ENCODE measurements at regions not wholly inside any gene's neighbourhood (a gene's known extent, or its start where the extent isn't known, plus 50 kb on each side); places are given as distances from the start of the nearest gene placed in this dataset.

DNA sequence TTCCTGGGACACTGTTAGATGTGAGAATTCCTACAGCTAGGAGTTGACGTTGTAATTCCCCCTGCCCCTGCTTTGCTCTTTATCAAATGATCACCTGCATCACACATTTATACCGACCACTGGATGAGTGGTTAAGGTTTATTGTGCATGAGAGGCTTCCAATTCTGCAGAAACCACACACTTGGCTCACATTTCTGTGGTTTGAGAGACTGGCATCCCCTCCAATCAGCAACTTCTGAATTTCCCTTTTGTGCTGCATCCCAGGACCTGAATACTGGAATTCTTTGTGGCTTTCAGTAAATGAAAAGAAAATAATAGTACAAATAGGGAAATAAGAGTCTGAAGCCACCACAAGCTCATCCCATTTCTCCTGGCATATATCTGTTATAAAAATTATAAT lies 628.7 kb upstream of the PIK3C3 start:
- TF ChIP-seq CTCF (IDR thresholded peaks at IDR 0.05; ENCODE audit: insufficient read depth, low read length, poor library complexity, severe bottlenecking) (no peak), EZH2phosphoT487 (conservative IDR thresholded peaks at IDR 0.05; ENCODE audit: low read length) (no peak)
- no peaks in the 10 kb centered on the region for H3K9me2 ChIP-seq (replicated peaks; ENCODE audit: insufficient read depth, low read length)

GRCh38 chr18:41324934-41325333 lies 630.1 kb upstream of the PIK3C3 start:
- Histone ChIP-seq H3K9ac (ENCODE audit: low read length) (no peak overlapping the region), H3K27ac (ENCODE audit: low read depth, low read length) (no peak overlapping the region), H3K27me3 (ENCODE audit: low read length) (no peaks in the 10 kb centered on the region), H3K79me2 (ENCODE audit: insufficient read depth, low read length) (no peaks in the 10 kb centered on the region), H3K36me3 (ENCODE audit: low read length) (no peaks in the 10 kb centered on the region), H3K9me2 (replicated peaks; ENCODE audit: insufficient read depth, low read length) (no peaks in the 10 kb centered on the region), H3K4me3 (ENCODE audit: insufficient read depth, low read length, poor library complexity, severe bottlenecking) (no peak overlapping the region), H3K4me2 (ENCODE audit: low read depth, low read length, poor library complexity, severe bottlenecking) (no peak overlapping the region), H4K20me1 (ENCODE audit: low read depth, low read length) (no peaks in the 10 kb centered on the region), H3F3A (ENCODE audit: insufficient read depth) (no peaks in the 10 kb centered on the region), H2AFZ (ENCODE audit: low read depth, low read length, severe bottlenecking) (no peak overlapping the region), H3K9me3 (ENCODE audit: insufficient read depth, low read length) (no peaks in the 10 kb centered on the region)
- TF ChIP-seq CTCF (IDR thresholded peaks at IDR 0.05; ENCODE audit: insufficient read depth, low read length, poor library complexity, severe bottlenecking) (no peak), EZH2phosphoT487 (conservative IDR thresholded peaks at IDR 0.05; ENCODE audit: low read length) (no peak)

More for the DNA sequence above, 628.7 kb upstream of the PIK3C3 start:
- H3K9ac ChIP-seq (ENCODE audit: low read length), result no peak overlapping the region
- H3K9me3 ChIP-seq (ENCODE audit: insufficient read depth, low read length), result no peaks in the 10 kb centered on the region
- H3K27ac ChIP-seq (ENCODE audit: low read depth, low read length), result no peak overlapping the region
- H3K4me2 ChIP-seq (ENCODE audit: low read depth, low read length, poor library complexity, severe bottlenecking), result no peak overlapping the region
- H3K4me3 ChIP-seq (ENCODE audit: insufficient read depth, low read length, poor library complexity, severe bottlenecking), result no peak overlapping the region
- no peaks in the 10 kb centered on the region for H4K20me1 ChIP-seq (ENCODE audit: low read depth, low read length)
- no peaks in the 10 kb centered on the region for H3K36me3 ChIP-seq (ENCODE audit: low read length)
- no peaks in the 10 kb centered on the region for H3K79me2 ChIP-seq (ENCODE audit: insufficient read depth, low read length)
- H3K27me3 ChIP-seq (ENCODE audit: low read length), result no peaks in the 10 kb centered on the region
- no peaks in the 10 kb centered on the region for H3F3A ChIP-seq (ENCODE audit: insufficient read depth)
- H2AFZ ChIP-seq (ENCODE audit: low read depth, low read length, severe bottlenecking), result no peak overlapping the region

DNA sequence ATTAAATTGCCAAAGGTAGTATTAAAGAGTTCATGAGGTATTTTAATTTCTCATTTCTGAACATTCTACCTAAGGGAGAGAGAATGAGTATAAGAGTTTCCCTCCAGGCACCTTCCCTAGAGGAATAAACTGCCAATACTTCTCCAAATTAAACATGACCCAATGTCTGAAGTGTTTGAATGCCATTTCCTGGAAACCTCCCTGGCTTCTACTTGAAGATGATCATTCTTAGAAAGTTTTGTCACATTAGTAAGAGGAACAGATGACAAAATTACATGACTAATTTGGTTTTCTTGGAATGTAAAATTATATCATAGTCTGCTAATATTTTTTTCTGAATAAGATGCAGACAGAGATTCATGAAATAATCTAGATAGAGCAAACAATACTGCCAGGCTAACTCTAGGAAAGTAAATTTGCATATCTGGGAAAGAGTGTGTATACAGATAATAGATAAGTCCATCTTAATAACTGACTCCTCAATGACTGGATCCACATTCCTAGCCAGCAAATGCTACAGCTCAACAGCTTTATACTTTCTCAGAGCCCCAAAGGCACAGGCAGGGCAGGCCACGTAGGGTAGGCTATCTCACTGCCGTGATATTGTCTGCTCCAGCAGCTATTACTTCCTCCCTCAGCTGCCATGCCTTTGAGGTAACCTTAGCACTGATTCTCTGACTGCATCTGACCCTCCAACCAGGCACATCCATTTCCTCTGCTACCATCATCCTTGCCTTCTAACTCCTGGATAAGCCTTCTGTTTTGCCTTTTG lies 630.8 kb upstream of the PIK3C3 start:
- no peaks in the 10 kb centered on the region for H3K79me2 ChIP-seq (ENCODE audit: insufficient read depth, low read length)
- TF ChIP-seq CTCF (IDR thresholded peaks at IDR 0.05; ENCODE audit: insufficient read depth, low read length, poor library complexity, severe bottlenecking) (no peak), EZH2phosphoT487 (conservative IDR thresholded peaks at IDR 0.05; ENCODE audit: low read length) (no peak)
- H4K20me1 ChIP-seq (ENCODE audit: low read depth, low read length), result no peaks in the 10 kb centered on the region
- no peak overlapping the region for H2AFZ ChIP-seq (ENCODE audit: low read depth, low read length, severe bottlenecking)
- no peak overlapping the region for H3K27ac ChIP-seq (ENCODE audit: low read depth, low read length)
- no peaks in the 10 kb centered on the region for H3K36me3 ChIP-seq (ENCODE audit: low read length)
- no peak overlapping the region for H3K4me3 ChIP-seq (ENCODE audit: insufficient read depth, low read length, poor library complexity, severe bottlenecking)
- no peaks in the 10 kb centered on the region for H3K9me3 ChIP-seq (ENCODE audit: insufficient read depth, low read length)
- no peak overlapping the region for H3K9ac ChIP-seq (ENCODE audit: low read length)
- no peak overlapping the region for H3K4me2 ChIP-seq (ENCODE audit: low read depth, low read length, poor library complexity, severe bottlenecking)
- H3K27me3 ChIP-seq (ENCODE audit: low read length), result no peaks in the 10 kb centered on the region
- no peaks in the 10 kb centered on the region for H3K9me2 ChIP-seq (replicated peaks; ENCODE audit: insufficient read depth, low read length)
- H3F3A ChIP-seq (ENCODE audit: insufficient read depth), result no peaks in the 10 kb centered on the region

All from SU-DHL-6 (cell line).